Lung (tissue), 11 donors: ENCODE measurements at regions not wholly inside any gene's neighbourhood (a gene's known extent, or its start where the extent isn't known, plus 50 kb on each side); places are given as distances from the start of the nearest gene placed in this dataset.

ENCODE experiments used
- ATAC-seq: fragments of 200-7000 bp; cut with Tn5 transposase; one replicate; pipeline ENCODE4 v1.9.1; 2020; ENCODE audit warnings: moderate number of reproducible peaks; ENCODE audit not compliant: insufficient read depth, low FRiP score
- DNase-seq, 3 donors: peaks; one replicate each; pipeline ENCODE4 v3.0.0-alpha.2; 2013 to 2017
- H3K27ac ChIP-seq, 2 donors: one replicate each; pipeline ENCODE4 v1.5.1; 2013; ENCODE audit warnings: mild to moderate bottlenecking in 2 of 2, moderate library complexity in 2 of 2, control low read depth in 1 of 2, inconsistent platforms in 1 of 2, low read depth in 1 of 2, low read length in 1 of 2
- H3K27me3 ChIP-seq, 3 donors: one replicate each; pipeline ENCODE4 v1.5.1; 2013; ENCODE audit warnings: low read length in 2 of 3; ENCODE audit not compliant: control insufficient read depth in 3 of 3, insufficient read depth in 3 of 3
- H3K36me3 ChIP-seq, 4 donors: one replicate each; pipeline ENCODE4 v1.5.1; 2013; ENCODE audit warnings: low read length in 4 of 4, mild to moderate bottlenecking in 1 of 4, moderate library complexity in 1 of 4; ENCODE audit not compliant: control insufficient read depth in 4 of 4, insufficient read depth in 4 of 4
- H3K4me1 ChIP-seq, 5 donors: one replicate each; pipeline ENCODE4 v1.5.1; 2013; ENCODE audit warnings: low read length in 5 of 5, mild to moderate bottlenecking in 2 of 5, moderate library complexity in 1 of 5; ENCODE audit not compliant: control insufficient read depth in 5 of 5, insufficient read depth in 5 of 5
- H3K4me3 ChIP-seq: one replicate; pipeline ENCODE4 v1.5.1; 2013; ENCODE audit warnings: mild to moderate bottlenecking, control low read depth, moderate library complexity
- H3K9ac ChIP-seq, 2 donors: one replicate each; pipeline ENCODE4 v1.5.1; 2013; ENCODE audit warnings: low read length in 2 of 2, control low read depth in 1 of 2; ENCODE audit not compliant: insufficient read depth in 1 of 2
- H3K9me3 ChIP-seq, 4 donors: one replicate each; pipeline ENCODE4 v1.5.1; 2013; ENCODE audit warnings: low read length in 3 of 4, mild to moderate bottlenecking in 1 of 4, moderate library complexity in 1 of 4; ENCODE audit not compliant: control insufficient read depth in 4 of 4, insufficient read depth in 3 of 4
- WGBS, 2 donors: extraction: QIAGEN DNeasy Blood & Tissue Kit; methylation state at CpG; one replicate each; pipeline ENCODE4 v1.1.7; 2013; 5-methylcytosine and 5-hydroxymethylcytosine counted together
- TF ChIP-seq, protein P1 (sequence below): IDR thresholded peaks from 2 replicates; pipeline ENCODE4 v1.5.1; 2012; ENCODE audit warnings: mild to moderate bottlenecking; ENCODE audit errors: control extremely low read depth, extremely low read depth
- donor health status: control.
- donor health status: control.
- donor health status: Bipolar disorder and iron deficiency.
- donor health status: healthy.
- donor health status: DM: yes; HTN: yes; CAD: no.

DNA sequence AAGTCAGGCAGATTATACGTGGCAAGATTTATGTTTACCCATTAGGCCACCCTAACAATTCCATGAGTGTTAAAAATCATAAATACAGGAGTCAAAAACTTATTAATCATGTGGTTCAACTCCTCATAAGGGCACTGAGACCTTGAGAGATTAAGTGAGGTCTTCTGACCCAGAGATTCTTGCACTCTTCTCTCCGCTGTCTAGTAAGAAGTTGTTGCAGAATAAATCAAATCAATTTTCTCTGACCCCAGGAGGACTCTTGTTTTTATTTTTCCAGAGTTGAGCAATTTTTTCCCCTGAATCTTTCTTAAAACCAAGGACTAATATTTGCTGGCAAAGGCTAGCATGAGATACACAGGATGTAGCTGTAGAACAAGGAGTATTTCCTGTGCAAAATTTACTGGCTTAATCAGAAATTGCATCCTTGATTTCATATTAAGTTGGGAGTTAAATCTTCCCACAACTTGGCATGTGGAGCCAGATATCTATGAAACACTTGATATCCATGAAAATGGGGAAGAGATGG lies 90.9 kb upstream of the PTHLH start:
- no peak for ATAC-seq
- Histone ChIP-seq H3K9me3 (peaks cover 0 to 4% (median 0%) of the 10 kb centered on the region in 4 donors), H3K9ac (no peak overlapping the region), H3K27me3 (no peaks in the 10 kb centered on the region), H3K4me1 (peaks cover 0 to 4% (median 0%) of the 10 kb centered on the region in 5 donors), H3K4me3 (no peak overlapping the region), H3K27ac (no peak overlapping the region), H3K36me3 (no peaks in the 10 kb centered on the region)
- TF ChIP-seq, protein P1, sequence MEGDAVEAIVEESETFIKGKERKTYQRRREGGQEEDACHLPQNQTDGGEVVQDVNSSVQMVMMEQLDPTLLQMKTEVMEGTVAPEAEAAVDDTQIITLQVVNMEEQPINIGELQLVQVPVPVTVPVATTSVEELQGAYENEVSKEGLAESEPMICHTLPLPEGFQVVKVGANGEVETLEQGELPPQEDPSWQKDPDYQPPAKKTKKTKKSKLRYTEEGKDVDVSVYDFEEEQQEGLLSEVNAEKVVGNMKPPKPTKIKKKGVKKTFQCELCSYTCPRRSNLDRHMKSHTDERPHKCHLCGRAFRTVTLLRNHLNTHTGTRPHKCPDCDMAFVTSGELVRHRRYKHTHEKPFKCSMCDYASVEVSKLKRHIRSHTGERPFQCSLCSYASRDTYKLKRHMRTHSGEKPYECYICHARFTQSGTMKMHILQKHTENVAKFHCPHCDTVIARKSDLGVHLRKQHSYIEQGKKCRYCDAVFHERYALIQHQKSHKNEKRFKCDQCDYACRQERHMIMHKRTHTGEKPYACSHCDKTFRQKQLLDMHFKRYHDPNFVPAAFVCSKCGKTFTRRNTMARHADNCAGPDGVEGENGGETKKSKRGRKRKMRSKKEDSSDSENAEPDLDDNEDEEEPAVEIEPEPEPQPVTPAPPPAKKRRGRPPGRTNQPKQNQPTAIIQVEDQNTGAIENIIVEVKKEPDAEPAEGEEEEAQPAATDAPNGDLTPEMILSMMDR: no peak
- DNase-seq: no peak
- 77 to 85% methylated on average over 2 of the region's 2 CpGs for WGBS, 2 donors

DNA sequence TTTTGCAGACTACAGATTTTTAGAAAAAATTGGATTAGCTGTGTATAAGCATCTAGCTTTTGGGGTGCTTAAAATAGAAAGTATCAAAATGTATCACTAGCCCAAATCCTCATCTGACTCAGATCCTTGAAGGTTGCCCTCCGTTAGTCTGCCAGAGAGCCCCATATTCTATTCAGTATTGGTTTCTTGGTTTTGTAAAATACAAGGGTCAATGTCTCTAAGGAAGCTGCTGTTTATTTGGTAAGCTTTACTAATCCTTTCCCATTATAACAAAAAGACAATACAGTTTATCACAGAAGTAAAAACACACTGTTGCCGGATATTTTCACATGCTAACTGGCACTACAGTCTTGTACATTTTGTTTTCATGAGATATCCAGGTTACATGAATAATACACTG lies 92.8 kb upstream of the PTHLH start:
- 77 to 80% methylated on average over 2 of the region's 2 CpGs for WGBS, 2 donors
- TF ChIP-seq, protein P1: no peak
- H3K9ac ChIP-seq: no peak overlapping the region
- peaks cover 0 to 4% (median 0%) of the 10 kb centered on the region in 5 donors for H3K4me1 ChIP-seq
- no peak for ATAC-seq
- no peak for DNase-seq
- H3K27me3 ChIP-seq: no peaks in the 10 kb centered on the region
- H3K9me3 ChIP-seq: peaks cover 0 to 4% (median 0%) of the 10 kb centered on the region in 4 donors
- no peak overlapping the region for H3K4me3 ChIP-seq
- no peaks in the 10 kb centered on the region for H3K36me3 ChIP-seq
- no peak overlapping the region for H3K27ac ChIP-seq

DNA sequence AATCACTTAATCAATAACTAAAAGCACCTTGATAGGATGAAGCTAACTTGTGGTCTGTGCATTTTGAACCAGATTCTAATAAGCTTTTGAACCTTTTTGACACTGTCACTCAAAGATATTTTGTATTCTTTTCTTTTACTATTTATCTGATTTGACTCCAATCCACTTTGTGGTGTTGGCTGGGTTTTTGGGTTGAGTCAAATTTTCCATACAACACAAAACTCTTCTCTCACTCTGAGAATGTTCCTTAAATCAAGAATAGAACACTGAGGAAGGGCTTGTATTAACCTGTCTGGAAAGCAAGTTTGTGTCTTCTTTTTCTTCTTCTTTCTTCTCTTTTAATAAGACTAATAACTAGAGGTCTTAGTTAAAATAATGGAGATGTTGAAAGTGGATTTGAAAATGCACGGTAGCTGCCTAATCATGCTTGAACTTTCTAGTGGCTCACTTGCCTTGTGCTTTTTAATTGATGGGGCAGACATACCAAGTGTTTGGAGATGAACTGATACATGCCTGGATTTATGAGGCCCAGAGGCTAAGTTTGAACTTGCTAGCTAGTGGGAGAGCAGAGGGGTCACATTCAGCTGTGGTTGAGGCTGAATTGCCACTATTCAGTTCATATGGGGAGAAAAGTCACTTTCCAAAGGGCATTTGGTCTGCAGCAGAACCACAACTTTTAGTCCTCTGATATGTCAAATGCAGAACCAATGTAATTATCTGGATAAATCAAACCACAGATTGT lies 93.5 kb upstream of the PTHLH start:
- Histone ChIP-seq H3K27ac (no peak overlapping the region), H3K4me1 (peaks cover 0 to 4% (median 0%) of the 10 kb centered on the region in 5 donors), H3K27me3 (no peaks in the 10 kb centered on the region), H3K9ac (no peak overlapping the region), H3K9me3 (peaks cover 0 to 4% (median 0%) of the 10 kb centered on the region in 4 donors), H3K36me3 (no peaks in the 10 kb centered on the region), H3K4me3 (no peak overlapping the region)
- DNase-seq (no peak), ATAC-seq (no peak)
- TF ChIP-seq, protein P1: no peak
- 81 to 90% methylated on average over 1 of the region's 1 CpG for WGBS, 2 donors
